ENCODE measurements at regions not wholly inside any gene's neighbourhood (a gene's known extent, or its start where the extent isn't known, plus 50 kb on each side); places are given as distances from the start of the nearest gene placed in this dataset.

DNA sequence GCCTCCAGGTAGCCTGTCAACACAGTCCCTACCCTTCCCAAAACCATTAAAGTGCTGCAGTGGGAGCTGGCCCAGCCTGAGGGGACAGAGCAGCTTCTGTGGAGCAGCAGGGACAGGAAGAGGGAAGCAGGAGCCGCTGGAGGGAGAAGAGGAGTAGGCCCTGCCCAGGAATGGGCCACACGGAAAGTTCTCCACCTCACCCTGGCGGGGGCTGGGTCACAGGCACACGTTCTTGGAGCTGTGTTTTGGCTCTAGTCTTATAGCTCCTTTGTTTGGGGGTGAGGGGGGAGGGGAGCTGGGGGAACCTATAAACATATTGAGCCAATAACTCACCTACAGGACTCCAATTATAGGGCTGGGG is 508.6 kb downstream of the SHQ1 start:
- no peak for ATAC-seq

DNA sequence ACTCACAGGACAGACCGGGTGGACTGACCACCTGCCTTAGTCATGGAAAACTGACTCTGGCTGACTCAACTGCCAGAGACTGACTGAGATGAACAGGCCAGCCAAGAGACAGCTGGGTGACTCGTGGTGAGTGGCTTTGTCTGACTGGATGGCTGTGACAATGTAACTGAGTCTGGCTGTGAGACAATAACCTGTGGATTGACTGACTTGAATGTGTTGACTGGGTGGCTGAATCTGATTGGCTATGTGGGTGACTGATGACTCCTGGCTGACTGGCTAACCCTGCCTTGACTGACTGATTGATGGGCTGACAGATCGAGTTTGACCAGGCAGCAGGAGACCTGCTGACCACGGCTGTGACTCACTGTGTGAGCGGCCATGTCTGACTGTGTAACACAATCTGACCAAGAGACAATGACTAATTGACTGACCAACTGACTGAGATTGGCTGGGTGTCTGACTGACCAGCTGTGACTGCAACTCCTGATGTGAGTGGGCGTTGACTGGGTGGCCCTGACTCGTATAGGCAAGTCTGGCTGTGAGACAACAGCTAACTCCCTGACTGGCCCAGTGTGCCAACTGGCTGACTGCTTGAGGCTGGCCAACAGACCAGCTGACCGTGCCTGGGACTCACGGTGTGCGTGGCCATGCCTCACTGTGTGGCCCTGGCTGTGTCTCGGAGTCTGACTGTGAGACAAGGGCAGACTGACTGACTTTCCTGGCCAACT is 509.1 kb downstream of the SHQ1 start:
- peak; percentile 81 to 85 for ATAC-seq

DNA sequence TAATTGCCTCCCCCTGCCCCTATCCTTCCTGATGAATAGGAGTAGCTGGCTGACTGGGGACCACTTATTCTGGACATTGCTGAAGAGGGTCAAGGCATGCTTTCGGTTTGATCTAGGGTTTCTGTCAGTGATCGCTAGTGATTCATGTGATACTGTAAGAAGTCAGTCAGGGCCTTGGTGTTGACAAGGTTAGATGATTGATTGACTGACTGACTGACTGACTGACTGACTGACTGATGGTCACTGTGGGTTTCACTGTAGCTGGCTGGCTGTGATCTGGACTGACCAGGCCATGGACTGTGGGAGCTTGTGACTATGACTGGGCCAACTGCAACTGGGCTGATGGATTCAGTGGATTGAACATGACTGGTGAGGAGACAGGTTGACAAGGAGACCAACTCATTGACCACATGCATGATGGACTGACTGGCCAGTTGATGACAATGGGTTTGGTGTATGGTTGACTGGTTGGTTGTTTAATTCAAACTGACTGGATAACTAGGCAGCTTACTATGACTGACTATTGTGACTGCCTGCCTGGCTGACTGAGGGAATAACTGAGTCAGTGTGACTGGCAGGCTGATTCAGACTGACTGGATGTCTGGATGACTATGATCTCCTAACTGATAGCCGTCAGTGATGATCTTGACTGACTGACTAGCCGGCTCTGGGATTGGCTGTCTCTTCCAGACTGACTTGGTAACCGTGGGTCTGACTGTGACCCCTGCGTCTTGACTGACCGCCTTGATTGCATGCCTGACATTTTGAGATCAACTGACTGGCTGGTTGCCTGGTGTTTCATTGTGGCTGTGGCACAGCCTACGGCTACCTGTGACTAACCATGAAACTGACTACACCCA is 509.9 kb downstream of the SHQ1 start:
- peak; percentile 78 for ATAC-seq

DNA sequence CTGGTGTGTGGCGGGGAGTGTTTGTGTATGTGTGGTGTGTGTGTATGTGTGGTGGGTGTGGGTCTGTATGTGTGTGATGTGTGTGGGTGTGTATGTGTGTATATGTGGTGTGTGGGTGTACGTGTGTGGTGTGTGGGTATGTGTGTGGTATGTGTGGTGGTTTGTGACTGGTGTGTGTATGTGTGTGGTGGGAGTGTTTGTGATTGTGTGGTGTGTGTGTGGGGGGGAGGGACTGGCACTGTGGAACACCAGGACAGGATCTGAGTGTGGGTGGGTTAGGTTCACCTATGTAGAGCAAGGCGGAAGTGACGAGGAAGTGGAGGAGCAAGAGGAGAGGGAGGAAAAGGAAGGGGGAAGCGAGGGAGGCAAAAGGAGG is 510.8 kb downstream of the SHQ1 start:
- ATAC-seq, result no peak

DNA sequence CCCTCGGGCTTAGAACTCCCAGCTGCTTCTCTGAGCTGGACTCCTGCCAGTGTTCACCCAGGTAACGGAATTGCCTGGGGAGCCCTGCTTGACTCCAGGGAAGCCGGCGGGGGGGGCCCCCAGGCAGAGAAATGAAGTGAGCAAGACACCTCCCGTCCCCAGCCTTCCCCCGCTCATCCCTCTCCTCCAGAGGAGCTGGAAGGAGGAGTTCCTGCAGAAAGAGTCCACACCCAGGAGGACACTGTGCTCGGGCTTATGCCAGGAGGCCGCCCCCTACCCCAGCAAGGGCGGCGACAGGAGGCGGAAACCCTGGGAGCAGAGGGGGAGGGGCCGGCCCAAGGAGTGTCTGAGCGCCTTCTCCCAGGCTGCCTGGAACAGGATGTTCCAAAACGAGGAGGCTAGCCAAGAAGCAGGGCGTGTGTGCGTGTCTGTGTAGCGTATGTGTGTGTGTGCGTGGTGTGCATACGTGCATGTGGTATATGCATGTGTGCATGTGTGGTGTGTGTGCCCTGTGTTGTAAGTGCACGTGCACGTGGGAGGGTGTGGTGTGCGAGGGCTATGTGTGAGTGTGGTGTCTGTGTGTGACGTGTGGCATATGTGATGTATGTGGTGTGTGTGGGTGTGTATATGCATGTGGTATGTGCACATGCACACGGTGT is 511.3 kb downstream of the SHQ1 start:
- no peak for ATAC-seq

DNA sequence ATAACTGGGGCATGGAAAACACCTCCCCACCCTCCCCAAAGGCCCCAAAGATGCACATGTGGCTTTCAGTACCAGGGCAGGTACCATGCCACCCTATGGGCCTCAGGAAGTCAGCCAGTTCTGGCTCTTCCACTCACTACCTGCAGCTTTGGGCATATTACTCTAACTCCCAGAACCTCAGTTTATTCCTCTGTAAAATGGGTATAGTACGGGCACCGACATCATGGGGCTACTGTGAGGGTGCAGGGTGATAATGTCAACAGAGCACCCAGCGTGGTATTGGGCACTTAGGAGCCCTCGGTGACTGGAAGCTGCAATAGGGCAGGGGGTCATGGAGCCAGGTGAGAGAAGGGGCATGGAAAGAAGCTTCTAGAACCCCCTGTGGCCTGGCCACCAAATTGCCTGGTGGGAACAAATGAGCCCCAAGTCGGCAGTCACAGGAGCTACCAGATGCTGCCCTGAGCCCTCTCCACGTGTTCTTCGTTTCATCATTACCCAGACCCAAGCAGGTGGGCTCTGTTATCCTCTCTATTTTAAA is 512.1 kb downstream of the SHQ1 start:
- no peak for ATAC-seq

DNA sequence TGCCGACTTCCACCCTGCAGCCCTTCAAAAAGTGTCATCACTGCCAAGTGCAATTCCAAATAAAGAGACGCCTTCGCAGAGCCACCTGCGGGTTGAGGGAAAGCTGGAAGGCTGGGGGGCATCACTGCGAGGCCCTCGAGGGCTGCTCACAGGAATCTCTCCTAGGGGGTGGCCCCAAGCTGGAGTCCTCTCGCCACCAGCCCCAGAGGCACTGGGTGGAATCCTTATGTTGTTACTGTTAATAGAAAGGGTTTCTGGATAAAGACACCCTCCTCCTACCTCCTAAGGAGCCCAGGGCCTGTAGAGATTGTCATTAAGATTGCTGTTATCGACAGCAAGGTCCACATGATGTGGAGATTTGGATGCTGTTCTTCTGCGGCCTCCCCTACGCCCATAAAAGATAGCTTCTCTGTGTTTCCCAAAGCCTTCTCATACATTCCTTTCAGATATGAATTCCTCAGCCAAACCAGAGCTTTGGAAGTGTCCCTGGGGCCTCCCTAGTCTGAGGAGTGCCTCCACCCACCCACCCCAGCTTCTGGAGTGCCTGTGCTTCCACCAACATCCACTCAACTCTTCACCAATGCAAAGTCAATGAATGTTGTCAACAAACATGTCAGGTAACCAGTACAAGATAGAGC is 512.7 kb downstream of the SHQ1 start:
- ATAC-seq, result no peak

DNA sequence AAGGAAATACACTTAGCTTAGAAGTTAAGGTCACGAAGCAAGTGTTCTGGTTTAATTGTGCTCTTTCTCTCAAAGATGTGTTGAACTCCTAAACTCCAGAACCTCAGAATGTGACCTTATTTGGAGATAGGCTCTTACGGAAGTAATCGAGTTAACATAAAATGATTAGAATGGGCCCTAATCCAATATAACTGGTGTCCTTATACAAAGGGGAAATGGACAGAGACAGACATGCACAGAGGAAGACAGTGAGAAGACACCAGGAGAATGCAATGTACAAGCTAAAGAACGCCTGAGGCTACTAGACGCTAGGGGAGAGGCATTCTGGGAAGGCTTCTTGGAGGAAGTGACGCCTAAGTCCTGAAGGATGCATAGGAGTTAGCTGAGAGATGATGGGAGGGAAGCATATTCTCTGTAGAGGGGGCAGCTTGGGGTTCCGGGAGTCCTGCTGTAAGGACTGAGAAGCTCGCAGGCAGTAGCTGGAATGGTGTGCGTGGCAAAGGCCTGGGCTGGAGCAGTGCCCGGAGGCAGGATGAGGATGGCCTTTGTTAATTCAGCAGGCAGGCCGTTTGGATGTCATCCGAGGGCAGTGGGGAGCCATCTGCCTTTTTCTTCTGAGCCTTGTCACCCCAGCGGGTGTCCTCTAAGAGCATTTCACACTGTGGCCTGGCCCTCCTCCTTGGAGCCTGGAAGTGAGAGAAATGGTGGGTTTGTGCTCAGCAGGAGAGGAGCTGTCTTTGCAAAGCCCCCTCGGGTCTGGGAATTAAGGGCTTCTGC is 513.4 kb downstream of the SHQ1 start:
- no peak for ATAC-seq

DNA sequence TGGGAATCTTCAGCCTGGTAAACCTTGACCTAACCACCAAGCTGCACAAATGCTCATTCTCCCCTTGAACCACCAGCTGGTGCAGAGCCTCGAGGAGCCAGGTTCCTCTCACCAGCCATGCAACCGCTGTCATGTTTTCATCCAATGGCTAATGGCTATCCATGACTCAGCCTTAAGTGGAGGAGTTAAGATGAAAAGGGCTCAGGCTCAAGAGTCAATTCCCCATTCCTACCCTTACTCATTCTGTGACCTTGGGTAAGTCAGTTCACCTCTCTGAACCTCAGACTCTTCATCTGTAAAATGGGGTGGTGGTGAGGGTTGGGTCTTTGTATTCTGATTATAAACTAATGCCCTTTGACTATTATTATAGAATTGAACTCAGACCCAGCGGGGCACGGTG is 515.6 kb downstream of the SHQ1 start:
- ATAC-seq, result no peak

DNA sequence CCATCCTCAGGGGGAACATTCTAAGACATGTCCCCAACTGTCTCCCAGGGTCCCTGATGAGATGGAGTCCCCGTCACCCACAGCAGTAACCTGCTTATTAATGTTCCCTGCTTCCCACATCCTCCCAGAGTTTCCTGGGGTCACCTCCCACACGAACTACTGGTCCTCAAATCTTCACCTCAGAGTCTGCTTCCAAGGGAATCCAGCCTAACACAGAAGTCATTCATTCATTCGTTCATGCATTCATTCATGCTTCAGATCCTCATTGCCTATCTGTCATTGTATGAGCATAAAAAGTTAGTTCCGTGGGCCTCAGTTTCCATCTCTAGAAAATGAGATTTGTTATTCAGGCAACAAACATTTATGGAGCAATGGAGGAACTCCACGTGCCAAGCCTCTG is 516.2 kb downstream of the SHQ1 start:
- ATAC-seq, result no peak

DNA sequence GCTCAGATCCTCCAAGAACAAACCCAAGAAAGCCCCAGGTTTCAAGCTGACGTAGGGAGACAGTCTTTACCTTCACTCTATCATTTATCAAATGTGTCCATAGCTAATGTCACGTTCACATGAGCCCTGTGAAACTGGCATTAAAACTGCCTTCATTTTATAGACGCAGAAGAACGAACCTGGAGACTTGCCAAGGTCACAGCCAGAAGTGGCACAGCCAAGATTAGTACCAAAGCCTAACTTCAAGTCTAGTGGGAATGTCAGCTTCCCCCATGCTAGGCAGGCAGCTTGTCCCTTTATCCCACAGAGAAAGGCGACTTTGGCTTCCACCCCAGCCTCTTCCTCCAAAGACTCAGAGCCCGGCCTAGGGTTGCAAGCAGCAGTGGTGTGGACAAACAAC is 517.2 kb downstream of the SHQ1 start:
- ATAC-seq, result no peak

DNA sequence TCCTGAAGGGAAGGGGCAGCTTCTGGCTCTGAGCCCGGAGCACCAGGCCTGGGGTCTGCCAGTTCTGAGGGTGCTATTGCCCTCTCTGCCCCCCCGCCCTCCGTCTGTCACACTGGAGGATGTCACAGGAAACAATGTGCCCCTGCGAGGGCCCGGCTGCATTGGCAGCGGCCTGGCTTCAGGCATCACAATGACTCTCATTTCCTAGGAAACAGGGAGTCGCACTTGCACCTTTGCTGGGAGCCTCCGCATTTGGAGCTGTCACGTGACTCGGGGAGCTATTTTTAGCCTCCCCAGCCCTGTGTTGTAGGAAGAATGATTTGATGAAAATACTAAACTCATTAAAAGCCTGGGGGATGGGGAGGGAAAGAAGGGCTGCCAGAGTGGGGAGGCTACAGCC is 518.9 kb downstream of the SHQ1 start:
- ATAC-seq, result no peak

DNA sequence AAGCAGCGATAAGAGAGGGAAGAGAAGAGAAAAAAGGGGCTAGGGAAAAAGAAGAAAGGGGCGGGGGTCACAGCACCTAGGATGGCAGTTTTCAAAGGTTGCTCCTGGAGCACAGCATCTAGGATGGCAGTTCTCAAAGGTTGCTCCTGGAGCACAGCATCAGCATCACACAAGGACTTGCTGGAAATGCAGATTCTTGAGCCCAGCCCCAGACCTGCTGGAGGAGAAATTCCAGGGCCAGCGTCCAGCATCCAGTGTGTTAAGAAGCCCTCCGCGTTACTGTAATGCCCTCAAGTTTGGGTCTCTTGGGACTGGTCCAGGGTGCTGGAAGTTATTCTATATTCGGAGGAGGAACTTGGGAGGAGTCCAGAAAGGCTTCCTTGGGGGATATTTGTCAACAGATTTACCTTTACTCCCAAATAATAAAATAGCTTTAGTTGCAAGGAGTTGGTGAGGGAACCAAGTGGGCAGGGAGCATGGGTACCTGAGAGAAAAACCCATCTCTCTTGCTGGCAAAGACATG is 519.4 kb downstream of the SHQ1 start:
- ATAC-seq, result no peak

DNA sequence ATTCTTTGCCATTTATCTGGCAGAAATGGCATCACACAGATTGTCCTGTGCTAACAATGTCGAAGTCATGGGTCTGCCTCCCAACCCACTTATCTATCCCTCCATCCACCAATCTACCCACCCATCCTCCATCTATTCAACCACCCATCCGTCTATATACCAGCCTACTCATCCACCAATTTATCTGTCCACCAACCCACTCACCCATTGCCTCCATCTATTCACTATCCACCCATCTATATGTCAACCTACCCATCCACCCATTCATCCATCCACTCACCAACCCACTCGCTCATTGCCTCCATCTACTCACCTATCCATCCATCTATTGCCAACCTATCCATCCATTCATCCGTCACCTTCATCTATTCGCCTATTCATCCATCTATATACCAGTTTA is 521.2 kb downstream of the SHQ1 start:
- no peak for ATAC-seq

DNA sequence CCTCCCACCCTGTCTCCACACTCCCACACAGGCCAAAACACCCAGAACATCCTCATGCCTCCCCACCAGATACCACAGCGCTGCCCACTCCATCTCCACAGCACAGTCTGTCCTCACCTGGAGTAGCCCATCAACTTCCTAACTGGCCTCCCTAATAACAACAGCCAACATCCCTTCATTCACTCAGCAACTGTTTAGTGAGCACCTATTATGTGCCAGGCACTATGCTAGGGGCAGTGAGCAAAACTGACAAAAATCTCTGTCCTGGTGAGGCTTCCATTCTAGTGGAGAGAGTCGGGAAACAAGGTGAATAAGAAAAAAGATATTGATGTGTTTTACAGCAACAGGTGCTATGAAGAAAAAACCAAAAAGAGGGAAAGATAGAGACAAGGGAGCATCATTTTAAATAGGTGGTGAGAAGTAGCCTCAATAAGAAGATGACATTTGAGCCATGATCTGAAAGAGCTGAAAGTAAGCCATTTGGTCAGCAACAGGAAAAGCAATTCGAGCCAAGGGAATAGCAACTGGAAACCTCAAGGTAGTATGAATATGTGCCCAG is 523.9 kb downstream of the SHQ1 start:
- ATAC-seq, result no peak

DNA sequence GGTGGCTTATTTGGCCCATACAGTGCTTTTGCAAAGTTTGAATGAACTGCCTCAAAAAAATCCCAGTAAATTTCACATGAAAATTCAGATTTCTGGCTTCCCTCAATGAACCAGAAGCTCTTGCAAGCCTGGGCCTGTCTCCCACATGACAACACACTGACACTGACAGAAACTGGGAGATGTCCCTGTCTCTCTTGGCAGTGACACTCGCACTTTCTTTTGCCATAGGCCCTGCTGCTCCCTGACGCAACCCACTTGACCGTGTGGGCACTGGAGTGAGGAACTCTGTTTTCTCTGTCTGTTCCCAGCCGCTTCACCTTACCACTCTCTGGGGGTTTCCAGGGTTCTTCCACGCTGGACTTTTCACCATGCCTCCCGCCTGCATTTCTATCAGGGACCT is 524.5 kb downstream of the SHQ1 start:
- ATAC-seq, result no peak

DNA sequence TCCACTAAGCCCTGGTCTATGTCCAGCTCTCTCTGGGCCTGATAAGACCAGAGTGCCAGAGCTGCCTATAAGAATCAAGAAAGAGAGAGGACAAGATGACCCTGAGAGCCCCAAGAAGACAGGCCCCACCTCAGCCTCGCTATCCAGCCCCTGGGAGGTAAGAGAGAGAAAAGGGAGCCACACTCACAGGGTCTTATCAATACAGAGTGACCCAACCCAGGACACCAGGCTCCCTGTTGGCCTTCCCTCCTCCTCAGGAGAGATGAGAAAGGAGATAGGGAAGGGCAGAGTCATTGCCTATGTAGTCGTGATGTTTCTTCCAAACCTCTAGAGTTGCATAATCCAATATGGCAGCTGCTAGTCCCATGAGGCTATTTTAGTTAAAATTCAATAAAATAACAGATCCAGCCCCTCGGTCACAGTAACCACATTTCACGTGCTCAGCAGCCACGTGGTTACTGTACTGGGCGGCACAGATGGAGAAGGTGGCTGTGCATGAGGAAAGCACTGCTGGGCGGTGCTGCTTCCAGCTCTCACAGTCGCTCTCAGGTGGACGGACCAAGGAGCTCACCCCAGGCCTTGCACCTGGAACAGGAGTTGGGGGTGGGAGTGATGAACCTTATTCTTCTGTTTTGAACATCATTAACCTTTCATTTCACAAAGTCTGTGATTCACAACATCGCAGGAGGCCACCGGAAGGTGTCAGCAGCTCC is 525.8 kb downstream of the SHQ1 start:
- ATAC-seq, result no peak

DNA sequence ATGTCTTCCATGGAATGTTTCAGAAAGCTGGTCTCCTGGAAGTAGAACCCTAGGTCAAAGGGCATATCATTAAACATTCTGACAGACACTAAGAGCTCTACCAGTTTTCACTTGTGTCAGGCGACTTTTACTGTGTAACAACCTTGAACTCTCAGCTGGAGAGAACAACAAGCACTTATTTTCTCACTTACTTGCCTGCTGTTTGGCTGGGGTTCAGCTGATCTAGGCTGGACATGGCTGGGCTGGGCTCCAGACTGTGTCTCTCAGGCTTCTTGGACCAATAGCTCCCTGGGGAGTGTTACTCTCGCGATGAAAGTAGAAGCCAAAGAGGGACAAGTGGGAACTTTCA is 527.3 kb downstream of the SHQ1 start:
- no peak for ATAC-seq

DNA sequence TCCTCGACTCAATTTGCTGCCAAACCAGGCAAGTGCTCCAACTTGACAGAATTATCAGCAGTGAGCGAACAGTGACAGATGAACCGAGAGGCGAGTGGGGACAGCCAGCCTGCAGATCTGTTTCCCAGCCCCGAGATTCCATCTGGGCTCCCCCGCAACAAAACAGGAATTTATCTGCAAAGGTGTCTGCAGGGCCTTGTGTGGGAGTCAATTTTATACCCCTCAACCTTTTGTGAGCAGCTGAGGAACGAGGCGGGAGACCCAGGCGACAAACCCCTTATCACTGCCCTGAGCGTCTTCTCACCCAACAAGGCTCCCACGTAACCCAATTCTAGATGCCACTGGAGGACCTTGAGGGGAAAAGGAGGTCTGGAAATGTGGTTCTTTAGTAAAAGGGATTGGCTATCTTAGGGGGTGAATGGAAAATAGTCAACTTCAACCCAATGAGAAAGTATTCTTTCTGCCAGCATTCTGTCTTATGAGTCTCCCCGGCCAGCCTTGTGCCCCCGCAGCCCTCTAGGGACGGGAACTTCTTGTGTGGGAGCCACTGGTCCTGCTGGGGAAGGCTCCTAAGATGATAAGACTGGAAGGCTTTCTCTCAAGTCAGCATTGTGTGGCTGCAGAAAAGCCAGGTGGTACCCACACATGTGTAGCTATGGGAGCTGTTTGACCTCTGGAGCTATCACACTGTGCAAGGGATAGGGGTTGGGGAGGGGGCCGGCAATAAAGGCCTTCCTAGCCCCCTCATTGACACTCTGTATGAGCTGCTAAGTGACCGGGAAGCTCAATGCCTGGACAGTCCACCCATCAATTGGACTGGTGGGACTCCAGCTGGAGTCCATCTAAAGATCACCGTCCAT is 527.9 kb downstream of the SHQ1 start:
- no peak for ATAC-seq
